ENCODE measurements at regions not wholly inside any gene's neighbourhood (a gene's known extent, or its start where the extent isn't known, plus 50 kb on each side); places are given as distances from the start of the nearest gene placed in this dataset.
"Not testable (repeated sequence)": the region's sequence is repeated elsewhere in the genome, so short reads cannot be mapped to it uniquely, and the experiment has no call there.

GRCh38 chr12:84408936-84409335 is 503.7 kb downstream of the SLC6A15 start:
- no peak for DNase-seq
- H3K4me3 ChIP-seq = no peak overlapping the region
- no peaks in the 10 kb centered on the region for H3K36me3 ChIP-seq
- no peak for TF ChIP-seq CTCF (IDR thresholded peaks at IDR 0.05; ENCODE audit: borderline replicate concordance)
- H3K27me3 ChIP-seq (ENCODE audit: low read depth) = no peaks in the 10 kb centered on the region
- peaks cover 21% of the 10 kb centered on the region for H3K9me3 ChIP-seq (replicated peaks)
- H3K27ac ChIP-seq (replicated peaks) = no peak overlapping the region
- peaks cover 4% of the 10 kb centered on the region for H3K4me1 ChIP-seq
- intact Hi-C loops (cut with micrococcal nuclease) = no loop called here

- H3K4me3 ChIP-seq; H3K27me3 ChIP-seq (ENCODE audit: low read depth); H3K4me1 ChIP-seq; H3K27ac ChIP-seq (replicated peaks); intact Hi-C loops (cut with micrococcal nuclease); DNase-seq; H3K36me3 ChIP-seq: not testable (repeated sequence)
- H3K9me3 ChIP-seq (replicated peaks) = peaks cover 21% of the 10 kb centered on the region
Measured at GRCh38 chr12:84406720-84407119, 505.9 kb downstream of the SLC6A15 start.

- H3K27ac ChIP-seq (replicated peaks) = no peak overlapping the region
- intact Hi-C loops (cut with micrococcal nuclease) = no loop called here
- DNase-seq = no peak
- TF ChIP-seq CTCF (IDR thresholded peaks at IDR 0.05; ENCODE audit: borderline replicate concordance) = no peak
- H3K27me3 ChIP-seq (ENCODE audit: low read depth) = no peaks in the 10 kb centered on the region
- no peaks in the 10 kb centered on the region for H3K4me1 ChIP-seq
- H3K36me3 ChIP-seq = no peaks in the 10 kb centered on the region
- H3K4me3 ChIP-seq = no peak overlapping the region
- H3K9me3 ChIP-seq (replicated peaks) = peaks cover 36% of the 10 kb centered on the region
Measured at GRCh38 chr12:84397846-84398245, 514.8 kb downstream of the SLC6A15 start.

GRCh38 chr12:84397263-84397662 is 515.3 kb downstream of the SLC6A15 start:
- H3K9me3 ChIP-seq (replicated peaks) = peaks cover 37% of the 10 kb centered on the region
- DNase-seq = no peak
- no peaks in the 10 kb centered on the region for H3K36me3 ChIP-seq
- no peaks in the 10 kb centered on the region for H3K27me3 ChIP-seq (ENCODE audit: low read depth)
- intact Hi-C loops (cut with micrococcal nuclease) = no loop called here
- H3K27ac ChIP-seq (replicated peaks) = no peak overlapping the region
- peak; percentile 31 for TF ChIP-seq CTCF (IDR thresholded peaks at IDR 0.05; ENCODE audit: borderline replicate concordance)
- no peak overlapping the region for H3K4me3 ChIP-seq
- H3K4me1 ChIP-seq = no peaks in the 10 kb centered on the region

- DNase-seq; H3K27ac ChIP-seq (replicated peaks); H3K36me3 ChIP-seq; H3K4me1 ChIP-seq; intact Hi-C loops (cut with micrococcal nuclease); H3K27me3 ChIP-seq (ENCODE audit: low read depth); H3K4me3 ChIP-seq: not testable (repeated sequence)
- H3K9me3 ChIP-seq (replicated peaks) = peaks cover 46% of the 10 kb centered on the region
Measured at GRCh38 chr12:84391176-84391575, 521.4 kb downstream of the SLC6A15 start.

- no peaks in the 10 kb centered on the region for H3K27me3 ChIP-seq (ENCODE audit: low read depth)
- TF ChIP-seq CTCF (IDR thresholded peaks at IDR 0.05; ENCODE audit: borderline replicate concordance) = no peak
- no peak overlapping the region for H3K27ac ChIP-seq (replicated peaks)
- H3K4me3 ChIP-seq = no peak overlapping the region
- intact Hi-C loops (cut with micrococcal nuclease) = no loop called here
- H3K36me3 ChIP-seq = no peaks in the 10 kb centered on the region
- no peaks in the 10 kb centered on the region for H3K4me1 ChIP-seq
- peaks cover 32% of the 10 kb centered on the region for H3K9me3 ChIP-seq (replicated peaks)
- DNase-seq = no peak
Measured at GRCh38 chr12:84384384-84384783, 528.2 kb downstream of the SLC6A15 start.

GRCh38 chr12:84382486-84382885 is 530.1 kb downstream of the SLC6A15 start:
- H3K4me3 ChIP-seq; intact Hi-C loops (cut with micrococcal nuclease): not testable (repeated sequence)

More at GRCh38 chr12:84382486-84382885, 530.1 kb downstream of the SLC6A15 start:
- DNase-seq; H3K27me3 ChIP-seq (ENCODE audit: low read depth); H3K27ac ChIP-seq (replicated peaks); H3K36me3 ChIP-seq; H3K4me1 ChIP-seq: not testable (repeated sequence)
- peaks cover 32% of the 10 kb centered on the region for H3K9me3 ChIP-seq (replicated peaks)
